H1 (cell line): ENCODE measurements at regions not wholly inside any gene's neighbourhood (a gene's known extent, or its start where the extent isn't known, plus 50 kb on each side); places are given as distances from the start of the nearest gene placed in this dataset.

Experiments
- CTCF ChIA-PET: fragments of 300-600 bp; sonication (Branson Sonifier 250); formaldehyde crosslinking; loops from one replicate; lab custom pipeline; 2021; ENCODE audit not compliant: partially characterized antibody; lab: Charles Lee
- POLR2A ChIA-PET: fragments of 300-600 bp; sonication (Branson Sonifier 250); formaldehyde crosslinking; loops from one replicate; lab custom pipeline; 2021; ENCODE audit warnings: inconsistent platforms; ENCODE audit not compliant: partially characterized antibody; lab: Charles Lee
- DNase-seq, 2 experiments: peaks; one replicate each; pipeline versions ENCODE4 v3.0.0 to v3.0.0-alpha.2; 2010 to 2022; ENCODE audit warnings: low spot score in 2 of 2, low read depth in 1 of 2, mixed read lengths in 1 of 2
- FAIRE-seq: peaks from 2 replicates; lab custom pipeline; 2011; peaks lifted over from hg19 to GRCh38; lab: Jason Lieb, UNC
- H2AFZ ChIP-seq: 2 replicates; pipeline ENCODE4 v1.8.1; 2012; ENCODE audit warnings: low read length, inconsistent platforms
- H2AK5ac ChIP-seq: 2 replicates; pipeline ENCODE4 v1.6.1; 2013; ENCODE audit warnings: low read depth, low read length
- H2BK120ac ChIP-seq: replicated peaks from 2 replicates; pipeline ENCODE3; 2013; ENCODE audit warnings: low read depth, low read length, inconsistent platforms
- H2BK12ac ChIP-seq: 2 replicates; pipeline ENCODE4 v1.6.1; 2013; ENCODE audit warnings: low read depth, low read length
- H2BK15ac ChIP-seq: 2 replicates; pipeline ENCODE4 v1.6.1; 2013; ENCODE audit warnings: low read length
- H2BK20ac ChIP-seq: 2 replicates; pipeline ENCODE4 v1.6.1; 2013; ENCODE audit warnings: low read length
- H2BK5ac ChIP-seq: 2 replicates; pipeline ENCODE4 v1.6.1; 2013; ENCODE audit warnings: low read depth, low read length
- H3K14ac ChIP-seq: 2 replicates; pipeline ENCODE4 v1.6.1; 2013; ENCODE audit warnings: inconsistent platforms; ENCODE audit not compliant: insufficient read length
- H3K18ac ChIP-seq: 2 replicates; pipeline ENCODE4 v1.6.1; 2013; ENCODE audit warnings: low read length; ENCODE audit errors: extremely low read depth
- H3K23ac ChIP-seq: 2 replicates; pipeline ENCODE4 v1.6.1; 2013; ENCODE audit warnings: inconsistent platforms; ENCODE audit not compliant: insufficient read length
- H3K23me2 ChIP-seq: 2 replicates; pipeline ENCODE4 v1.6.1; 2013; ENCODE audit warnings: low read depth, low read length
- H3K27ac ChIP-seq: 2 replicates; pipeline ENCODE4 v1.6.1; 2011; ENCODE audit warnings: low read depth, low read length, inconsistent platforms
- H3K27me3 ChIP-seq, 4 experiments: replicated peaks in 1 of 4; 1 replicate in 1 of 4; 2 replicates in 3 of 4; pipeline versions ENCODE4 v1.6.1 to v1.8.1; 2011 to 2013; ENCODE audit warnings: low read length in 3 of 4, mild to moderate bottlenecking in 3 of 4, inconsistent platforms in 2 of 4, mixed read lengths in 2 of 4, moderate library complexity in 1 of 4; ENCODE audit not compliant: control insufficient read depth in 3 of 4, insufficient read depth in 3 of 4; ENCODE audit errors: extremely low read depth in 1 of 4
- H3K36me3 ChIP-seq, 4 experiments: 2 replicates each; pipeline versions ENCODE4 v1.6.1 to v1.8.1; 2011 to 2013; ENCODE audit warnings: mild to moderate bottlenecking in 4 of 4, low read length in 3 of 4, moderate library complexity in 2 of 4, control low read depth in 1 of 4, inconsistent platforms in 1 of 4; ENCODE audit not compliant: insufficient read depth in 4 of 4, control insufficient read depth in 2 of 4
- H3K4ac ChIP-seq: replicated peaks from 2 replicates; pipeline ENCODE3; 2013; ENCODE audit warnings: low read length, low read depth, mixed read lengths, inconsistent platforms; ENCODE audit not compliant: insufficient read length
- H3K4me1 ChIP-seq, 4 experiments: replicated peaks in 1 of 4; 1 replicate in 1 of 4; 2 replicates in 3 of 4; pipeline versions ENCODE4 v1.6.1 to v1.8.1; 2011 to 2013; ENCODE audit warnings: low read length in 3 of 4, inconsistent platforms in 2 of 4, mixed read lengths in 1 of 4; ENCODE audit not compliant: insufficient read depth in 4 of 4, control insufficient read depth in 3 of 4
- H3K4me2 ChIP-seq, 2 experiments: 2 replicates each; pipeline versions ENCODE4 v1.6.1 to v1.8.1; 2011 to 2013; ENCODE audit warnings: low read depth in 2 of 2, low read length in 2 of 2, control low read depth in 1 of 2, inconsistent platforms in 1 of 2, mild to moderate bottlenecking in 1 of 2; ENCODE audit not compliant: insufficient read depth in 1 of 2
- H3K4me3 ChIP-seq, 4 experiments: fragments of 200-600, 300-600 bp in 1 of 4; sonication (generic), shearing (Covaris generic), sonication (Bioruptor Twin) in 1 of 4; 2 replicates each; pipeline versions ENCODE4 v1.5.1 to v1.8.1; 2011 to 2016; ENCODE audit warnings: low read length in 4 of 4, low read depth in 3 of 4, control low read depth in 2 of 4, inconsistent platforms in 2 of 4, mild to moderate bottlenecking in 2 of 4, mixed read lengths in 1 of 4, moderate library complexity in 1 of 4; ENCODE audit not compliant: insufficient read depth in 2 of 4; ENCODE audit errors: extremely low read depth in 1 of 4
- H3K56ac ChIP-seq: replicated peaks from 2 replicates; pipeline ENCODE3; 2013; ENCODE audit warnings: low read depth, mild to moderate bottlenecking, mixed read lengths, low read length, inconsistent platforms; ENCODE audit not compliant: insufficient read length
- H3K79me1 ChIP-seq: 2 replicates; pipeline ENCODE4 v1.6.1; 2013; ENCODE audit warnings: low read depth, low read length, control low read depth
- H3K79me2 ChIP-seq, 2 experiments: 2 replicates each; pipeline versions ENCODE4 v1.6.1 to v1.8.1; 2012 to 2013; ENCODE audit warnings: low read length in 2 of 2, mild to moderate bottlenecking in 2 of 2, inconsistent platforms in 1 of 2; ENCODE audit not compliant: insufficient read depth in 2 of 2, control insufficient read depth in 1 of 2
- H3K9ac ChIP-seq, 4 experiments: replicated peaks in 1 of 4; 1 replicate in 1 of 4; 2 replicates in 3 of 4; pipeline versions ENCODE4 v1.6.1 to v1.8.1; 2011 to 2013; ENCODE audit warnings: low read depth in 3 of 4, low read length in 3 of 4, control low read depth in 2 of 4, mild to moderate bottlenecking in 2 of 4, moderate library complexity in 2 of 4, inconsistent platforms in 1 of 4; ENCODE audit errors: extremely low read depth in 1 of 4
- H3K9me3 ChIP-seq, 2 experiments: 2 replicates each; pipeline versions ENCODE4 v1.6.1 to v1.8.1; 2012 to 2013; ENCODE audit warnings: mild to moderate bottlenecking in 2 of 2, moderate library complexity in 2 of 2, control low read depth in 1 of 2, inconsistent platforms in 1 of 2, low read depth in 1 of 2, low read length in 1 of 2, mixed read lengths in 1 of 2; ENCODE audit not compliant: insufficient read depth in 2 of 2
- H4K20me1 ChIP-seq, 2 experiments: replicated peaks in 1 of 2; 2 replicates each; pipeline versions ENCODE3 to v1.8.1; 2011 to 2013; ENCODE audit warnings: inconsistent platforms in 2 of 2, low read length in 2 of 2, mild to moderate bottlenecking in 1 of 2; ENCODE audit not compliant: insufficient read depth in 2 of 2, control insufficient read depth in 1 of 2
- H4K5ac ChIP-seq: 2 replicates; pipeline ENCODE4 v1.6.1; 2013; ENCODE audit warnings: low read length, low read depth, mixed read lengths, inconsistent platforms; ENCODE audit not compliant: insufficient read length
- H4K8ac ChIP-seq: 2 replicates; pipeline ENCODE4 v1.8.0; 2013; ENCODE audit warnings: mild to moderate bottlenecking, moderate library complexity, low read length, inconsistent platforms; ENCODE audit not compliant: insufficient read depth; ENCODE audit errors: extremely low read depth
- H4K91ac ChIP-seq: replicated peaks from 2 replicates; pipeline ENCODE3; 2013; ENCODE audit warnings: low read length, mixed read lengths, inconsistent platforms; ENCODE audit not compliant: insufficient read length
- ASH2L ChIP-seq: fragments of 200-600, 300-600 bp; sonication (generic); IDR thresholded peaks from one replicate; pipeline ENCODE4 v1.7.1; 2017; ENCODE audit warnings: low read length
- BRCA1 ChIP-seq: IDR thresholded peaks from 2 replicates; pipeline ENCODE4 v1.6.1; 2012; ENCODE audit warnings: low read depth, low read length, improper control_type of control experiment
- EP300 ChIP-seq, 2 experiments: IDR thresholded peaks; 1 replicate in 1 of 2; 2 replicates in 1 of 2; pipeline ENCODE4 v1.6.1; 2011 to 2012; ENCODE audit warnings: low read depth in 2 of 2, low read length in 2 of 2, mild to moderate bottlenecking in 2 of 2, borderline replicate concordance in 1 of 2, inconsistent platforms in 1 of 2, moderate library complexity in 1 of 2
- GABPA ChIP-seq: IDR thresholded peaks from 2 replicates; pipeline ENCODE4 v1.6.1; 2011; ENCODE audit warnings: mild to moderate bottlenecking, low read length, moderate library complexity, borderline replicate concordance; ENCODE audit not compliant: insufficient read depth
- NANOG ChIP-seq: IDR thresholded peaks from 2 replicates; pipeline ENCODE4 v1.6.1; 2011; ENCODE audit warnings: low read length, low read depth, mild to moderate bottlenecking, inconsistent platforms; ENCODE audit not compliant: insufficient read depth, poor library complexity, severe bottlenecking
- RAD21 ChIP-seq, 2 experiments: IDR thresholded peaks in 1 of 2; conservative IDR thresholded peaks in 1 of 2; 2 replicates each; pipeline ENCODE4 v1.6.1; 2011; ENCODE audit warnings: low read depth in 2 of 2, low read length in 2 of 2, improper control_type of control experiment in 1 of 2, inconsistent platforms in 1 of 2, mild to moderate bottlenecking in 1 of 2, moderate library complexity in 1 of 2
- RBBP5 ChIP-seq: IDR thresholded peaks from 2 replicates; pipeline ENCODE4 v1.7.1; 2012; ENCODE audit warnings: low read depth, mild to moderate bottlenecking, inconsistent platforms, low read length, moderate library complexity, borderline replicate concordance
- SIN3A ChIP-seq, 2 experiments: IDR thresholded peaks in 1 of 2; conservative IDR thresholded peaks in 1 of 2; 2 replicates each; pipeline ENCODE4 v1.6.1; 2011 to 2012; ENCODE audit warnings: low read length in 2 of 2, improper control_type of control experiment in 1 of 2, low read depth in 1 of 2, mild to moderate bottlenecking in 1 of 2
- SIRT6 ChIP-seq: IDR thresholded peaks from one replicate; pipeline ENCODE4 v1.7.1; 2012; ENCODE audit warnings: low read length, inconsistent platforms
- SIX5 ChIP-seq: IDR thresholded peaks from 2 replicates; pipeline ENCODE4 v1.6.1; 2011; ENCODE audit warnings: mild to moderate bottlenecking, low read depth, low read length
- SP4 ChIP-seq: IDR thresholded peaks from 2 replicates; pipeline ENCODE4 v1.6.1; 2012; ENCODE audit warnings: low read length, inconsistent platforms
- WGBS, 2 experiments: shearing (Covaris generic) in 1 of 2; methylation state at CpG; one replicate each; pipeline versions ENCODE4 v1.1.6 to v1.1.7; 2013 to 2015; ENCODE audit warnings: low lambda C conversion rate in 2 of 2, mixed read lengths in 2 of 2, inconsistent platforms in 1 of 2, low coverage in 1 of 2, missing lambda C conversion rate in 1 of 2; ENCODE audit not compliant: insufficient replicate concordance in 2 of 2, insufficient coverage in 1 of 2, insufficient read length in 1 of 2; ENCODE audit errors: extremely low coverage in 1 of 2, missing lambda C conversion rate in 1 of 2; 5-methylcytosine and 5-hydroxymethylcytosine counted together
- TF ChIP-seq, protein P1 (sequence below): IDR thresholded peaks from 2 replicates; pipeline ENCODE4 v1.6.1; 2011; ENCODE audit warnings: low read depth, mild to moderate bottlenecking, low read length; ENCODE audit not compliant: insufficient read depth

DNA sequence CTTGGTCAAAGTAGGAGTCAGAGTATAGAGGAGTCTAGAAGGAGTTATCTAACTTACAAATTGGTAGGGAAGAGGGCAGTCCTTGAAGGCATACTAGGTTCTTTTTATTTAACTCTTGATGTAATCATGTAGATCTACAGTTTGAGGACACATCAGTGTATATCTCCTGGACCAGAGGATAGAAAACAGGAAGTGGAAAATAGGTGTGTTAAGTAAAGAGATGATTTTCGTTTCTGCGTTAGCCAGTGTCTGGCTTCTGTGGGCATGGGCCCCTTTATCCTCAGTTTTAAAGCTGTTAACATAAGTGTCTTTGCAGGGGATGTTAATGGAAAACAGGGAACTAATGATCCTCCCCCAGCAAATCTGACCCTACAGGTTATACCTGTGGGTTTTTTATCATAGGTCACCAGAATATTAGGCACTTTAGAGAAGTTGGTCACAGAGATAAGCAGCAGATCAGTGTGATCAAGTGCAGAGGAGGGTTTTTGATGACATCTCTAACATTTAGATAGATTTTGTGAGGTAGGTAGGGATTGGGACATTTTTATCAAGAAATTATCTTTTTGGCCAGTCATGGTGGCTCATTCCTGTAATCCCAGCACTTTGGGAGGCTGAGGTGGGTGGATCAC lies 58.6 kb upstream of the PRSS1 start:
- no peak overlapping the region for H3K23ac ChIP-seq
- no peak overlapping the region for H3K56ac ChIP-seq
- no peak overlapping the region for H4K8ac ChIP-seq
- peaks cover 0 to 6% (median under 1%) of the 10 kb centered on the region in 4 experiments; a peak in 2 of 7 replicates for H3K4me1 ChIP-seq
- H2BK20ac ChIP-seq = no peak overlapping the region
- peaks cover 0 to 6% of the 10 kb centered on the region in 2 experiments; a peak in 2 of 4 replicates for H3K9me3 ChIP-seq
- no peak overlapping the region for H2AK5ac ChIP-seq
- no peaks in the 10 kb centered on the region for H4K20me1 ChIP-seq
- H3K79me2 ChIP-seq = no peaks in the 10 kb centered on the region
- H3K4ac ChIP-seq = no peak overlapping the region
- H2BK15ac ChIP-seq = no peak overlapping the region
- no peak overlapping the region for H3K14ac ChIP-seq
- H3K4me2 ChIP-seq = no peak overlapping the region
- POLR2A ChIA-PET = no interaction called here
- no peak overlapping the region for H3K4me3 ChIP-seq
- CTCF ChIA-PET = interaction anchor here (0.6 to 3.8 kb wide), 7 partner anchors 22 to 103 kb away, joined by 3 to 31 read pairs (median 3); no protein-coding TSS in a partner anchor
- H3K79me1 ChIP-seq = no peaks in the 10 kb centered on the region
- no peak overlapping the region for H2BK5ac ChIP-seq
- no peak overlapping the region for H3K18ac ChIP-seq
- WGBS, 2 experiments = 98% methylated on average over 2 of the region's 2 CpGs; no CpG with 5 or more reads in 1 of the 2 experiments
- no peaks in the 10 kb centered on the region for H3K36me3 ChIP-seq
- H4K5ac ChIP-seq = no peak overlapping the region
- no peak overlapping the region; a peak in 1 of 7 replicates for H3K9ac ChIP-seq
- H2AFZ ChIP-seq = 0 out of 2 replicates have a peak overlapping the region, but pooled peaks have one; percentile 22
- no peaks in the 10 kb centered on the region for H3K23me2 ChIP-seq
- no peak overlapping the region for H2BK12ac ChIP-seq
- no peak overlapping the region for H4K91ac ChIP-seq
- H2BK120ac ChIP-seq = no peak overlapping the region
- no peaks in the 10 kb centered on the region for H3K27me3 ChIP-seq
- no peak for DNase-seq
- H3K27ac ChIP-seq = no peak overlapping the region
- FAIRE-seq = no peak
- TF ChIP-seq ASH2L (no peak), SIX5 (no peak), RBBP5 (no peak), GABPA (no peak), EP300 (IDR thresholded peaks at IDR 0.05; ENCODE audit: borderline replicate concordance in 1 of 2, low read depth in 2 of 2, low read length in 2 of 2) (no peak), SIN3A (conservative IDR thresholded peaks at IDR 0.05 in 1 of 2, IDR thresholded peaks at IDR 0.05 in 1 of 2; ENCODE audit: low read depth in 1 of 2, low read length in 2 of 2) (no peak), SP4 (no peak), NANOG (no peak), BRCA1 (no peak), RAD21 (IDR thresholded peaks at IDR 0.05 in 1 of 2, conservative IDR thresholded peaks at IDR 0.05 in 1 of 2; ENCODE audit: low read depth in 2 of 2, low read length in 2 of 2) (no peak), SIRT6 (no peak)
- TF ChIP-seq, protein P1, sequence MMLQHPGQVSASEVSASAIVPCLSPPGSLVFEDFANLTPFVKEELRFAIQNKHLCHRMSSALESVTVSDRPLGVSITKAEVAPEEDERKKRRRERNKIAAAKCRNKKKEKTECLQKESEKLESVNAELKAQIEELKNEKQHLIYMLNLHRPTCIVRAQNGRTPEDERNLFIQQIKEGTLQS = no peak
